ENCODE measurements at regions not wholly inside any gene's neighbourhood (a gene's known extent, or its start where the extent isn't known, plus 50 kb on each side); places are given as distances from the start of the nearest gene placed in this dataset.

DNA sequence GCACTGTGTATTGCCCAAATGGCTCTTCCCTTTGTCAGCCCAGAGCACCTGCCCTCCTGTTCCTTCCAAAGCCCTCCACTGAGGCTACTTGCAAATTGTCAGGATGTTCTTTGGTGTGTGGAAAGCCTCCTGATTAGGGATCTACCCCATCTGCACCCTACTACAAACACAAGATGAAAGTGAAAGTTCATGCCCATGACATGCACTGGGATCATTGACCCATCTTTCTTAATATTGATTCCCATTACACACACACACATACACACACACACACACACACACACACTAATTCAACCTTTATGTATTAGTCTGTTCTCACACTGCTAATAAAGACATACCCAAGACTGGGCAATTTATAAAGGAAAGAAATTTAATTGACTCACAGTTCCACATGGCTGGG lies 213.7 kb upstream of the IGFBP3 start:
- H2BK5ac ChIP-seq (ENCODE audit: low read depth, low read length, poor library complexity) = no peak overlapping the region
- DNase-seq = no peak
- no peak overlapping the region for H3K4ac ChIP-seq (ENCODE audit: low read depth, low read length)
- peaks cover 0 to 1% of the 10 kb centered on the region in 2 experiments for H3K36me3 ChIP-seq (ENCODE audit: control insufficient read depth in 1 of 2, insufficient read depth in 2 of 2, low read length in 2 of 2)
- H3K4me1 ChIP-seq (ENCODE audit: control insufficient read depth in 1 of 2, insufficient read depth in 2 of 2, low read length in 2 of 2) = peaks cover 3 to 8% of the 10 kb centered on the region in 2 experiments
- H3K27ac ChIP-seq (ENCODE audit: low read depth, low read length) = no peak overlapping the region
- no peak overlapping the region for H3K23ac ChIP-seq (ENCODE audit: low read length)
- no peak overlapping the region for H2AFZ ChIP-seq (ENCODE audit: insufficient read depth, low read length, poor library complexity)
- peak overlapping the region; percentile 94 for H4K91ac ChIP-seq (ENCODE audit: low read depth, low read length)
- H3K79me1 ChIP-seq (ENCODE audit: low read length) = peaks cover 30% of the 10 kb centered on the region
- H3K14ac ChIP-seq (ENCODE audit: low read length) = peak overlapping the region; percentile 57
- H2AK5ac ChIP-seq (ENCODE audit: low read length) = peak overlapping the region; percentile 23
- peak overlapping the region; percentile 92 for H2BK120ac ChIP-seq (ENCODE audit: insufficient read depth, low read length, poor library complexity)
- H2BK12ac ChIP-seq (ENCODE audit: low read length) = peak overlapping the region; percentile 96
- H3K4me2 ChIP-seq (ENCODE audit: low read length) = no peak overlapping the region
- H3K79me2 ChIP-seq (ENCODE audit: control insufficient read depth, insufficient read depth, low read length, poor library complexity) = peaks cover 2% of the 10 kb centered on the region
- no peaks in the 10 kb centered on the region for H3K9me3 ChIP-seq (ENCODE audit: insufficient read depth, low read depth, low read length)
- H3K9ac ChIP-seq (ENCODE audit: low read length) = no peak overlapping the region
- no peak overlapping the region for H3K18ac ChIP-seq (ENCODE audit: low read length)
- H3K27me3 ChIP-seq (ENCODE audit: insufficient read depth, low read length) = no peaks in the 10 kb centered on the region
- no peak overlapping the region for H4K12ac ChIP-seq (ENCODE audit: low read depth, low read length)
- no peak overlapping the region for H3K4me3 ChIP-seq (ENCODE audit: low read depth, low read length)
- H4K8ac ChIP-seq (ENCODE audit: low read depth, low read length) = no peak overlapping the region

DNA sequence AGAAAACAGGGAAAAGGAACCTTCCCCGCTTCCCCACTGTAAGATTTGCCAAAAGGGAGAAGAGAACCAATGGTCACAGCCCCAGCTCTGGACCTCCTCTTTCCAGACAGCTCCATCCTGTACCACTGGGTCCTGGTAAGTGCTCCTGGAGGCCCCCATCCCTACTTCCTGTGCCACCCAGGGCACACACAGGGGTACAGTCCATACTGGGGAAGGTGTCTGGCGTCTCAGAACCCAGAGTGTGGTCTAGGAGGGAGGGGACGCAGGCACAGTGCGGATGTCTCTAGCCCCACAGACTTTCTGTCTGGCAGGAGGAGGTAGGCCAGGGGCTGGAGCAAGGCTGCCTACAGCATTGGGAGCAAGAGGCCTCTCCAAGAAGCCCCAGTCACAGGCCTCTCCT lies 213.3 kb upstream of the IGFBP3 start:
- H3K23ac ChIP-seq (ENCODE audit: low read length) = no peak overlapping the region
- peak overlapping the region; percentile 56 for H3K4ac ChIP-seq (ENCODE audit: low read depth, low read length)
- H4K91ac ChIP-seq (ENCODE audit: low read depth, low read length) = peak overlapping the region; percentile 94
- H2AK5ac ChIP-seq (ENCODE audit: low read length) = peak overlapping the region; percentile 100
- H3K4me3 ChIP-seq (ENCODE audit: low read depth, low read length) = no peak overlapping the region
- no peaks in the 10 kb centered on the region for H3K27me3 ChIP-seq (ENCODE audit: insufficient read depth, low read length)
- H3K4me2 ChIP-seq (ENCODE audit: low read length) = no peak overlapping the region
- no peak overlapping the region for H3K27ac ChIP-seq (ENCODE audit: low read depth, low read length)
- no peak overlapping the region for H2AFZ ChIP-seq (ENCODE audit: insufficient read depth, low read length, poor library complexity)
- H3K18ac ChIP-seq (ENCODE audit: low read length) = peak overlapping the region; percentile 72
- DNase-seq = no peak
- H2BK120ac ChIP-seq (ENCODE audit: insufficient read depth, low read length, poor library complexity) = peak overlapping the region; percentile 92
- H3K14ac ChIP-seq (ENCODE audit: low read length) = peak overlapping the region; percentile 57
- H3K36me3 ChIP-seq (ENCODE audit: control insufficient read depth in 1 of 2, insufficient read depth in 2 of 2, low read length in 2 of 2) = peaks cover 0 to 1% of the 10 kb centered on the region in 2 experiments
- H3K9ac ChIP-seq (ENCODE audit: low read length) = no peak overlapping the region
- peaks cover 3 to 8% of the 10 kb centered on the region in 2 experiments for H3K4me1 ChIP-seq (ENCODE audit: control insufficient read depth in 1 of 2, insufficient read depth in 2 of 2, low read length in 2 of 2)
- peaks cover 30% of the 10 kb centered on the region for H3K79me1 ChIP-seq (ENCODE audit: low read length)
- no CpG with 5 or more reads among the region's 4 CpGs for WGBS (ENCODE audit: extremely low coverage, insufficient coverage, insufficient read length)
- peak overlapping the region; percentile 65 for H2BK5ac ChIP-seq (ENCODE audit: low read depth, low read length, poor library complexity)
- H4K12ac ChIP-seq (ENCODE audit: low read depth, low read length) = no peak overlapping the region
- peaks cover 2% of the 10 kb centered on the region for H3K79me2 ChIP-seq (ENCODE audit: control insufficient read depth, insufficient read depth, low read length, poor library complexity)
- H4K8ac ChIP-seq (ENCODE audit: low read depth, low read length) = peak overlapping the region; percentile 68
- peak overlapping the region; percentile 96 for H2BK12ac ChIP-seq (ENCODE audit: low read length)
- no peaks in the 10 kb centered on the region for H3K9me3 ChIP-seq (ENCODE audit: insufficient read depth, low read depth, low read length)

DNA sequence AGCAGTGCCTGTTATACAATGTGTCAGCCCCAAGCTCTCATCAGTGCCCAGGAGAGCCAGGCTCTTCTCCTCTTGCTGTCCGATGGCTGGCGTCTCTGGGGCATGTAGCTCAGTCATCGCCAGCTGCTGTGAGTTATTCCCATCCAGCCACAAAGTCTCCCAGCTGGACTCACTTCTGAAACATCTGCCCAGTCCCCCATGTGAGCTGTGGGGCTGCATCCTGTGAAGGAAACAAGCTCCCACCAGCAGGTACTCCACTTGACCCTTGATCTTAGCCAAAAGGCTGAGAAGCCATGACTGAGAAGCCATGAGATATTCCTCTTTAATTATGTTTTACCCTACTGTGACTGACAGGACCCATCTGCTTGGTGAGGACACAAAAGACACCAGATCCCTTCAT lies 212.7 kb upstream of the IGFBP3 start:
- Histone ChIP-seq H3K27ac (ENCODE audit: low read depth, low read length) (no peak overlapping the region), H3K36me3 (ENCODE audit: control insufficient read depth in 1 of 2, insufficient read depth in 2 of 2, low read length in 2 of 2) (peaks cover 0 to 1% of the 10 kb centered on the region in 2 experiments), H3K79me1 (ENCODE audit: low read length) (peaks cover 30% of the 10 kb centered on the region), H4K8ac (ENCODE audit: low read depth, low read length) (peak overlapping the region; percentile 63), H3K9me3 (ENCODE audit: insufficient read depth, low read depth, low read length) (no peaks in the 10 kb centered on the region), H3K9ac (ENCODE audit: low read length) (no peak overlapping the region), H2BK12ac (ENCODE audit: low read length) (peak overlapping the region; percentile 99), H3K14ac (ENCODE audit: low read length) (peak overlapping the region; percentile 39), H3K18ac (ENCODE audit: low read length) (peak overlapping the region; percentile 57), H2BK120ac (ENCODE audit: insufficient read depth, low read length, poor library complexity) (peak overlapping the region; percentile 92), H2AK5ac (ENCODE audit: low read length) (peak overlapping the region; percentile 96), H3K23ac (ENCODE audit: low read length) (no peak overlapping the region), H2BK5ac (ENCODE audit: low read depth, low read length, poor library complexity) (peak overlapping the region; percentile 36), H4K91ac (ENCODE audit: low read depth, low read length) (peak overlapping the region; percentile 94), H3K79me2 (ENCODE audit: control insufficient read depth, insufficient read depth, low read length, poor library complexity) (peaks cover 2% of the 10 kb centered on the region), H3K4ac (ENCODE audit: low read depth, low read length) (peak overlapping the region; percentile 73), H3K4me3 (ENCODE audit: low read depth, low read length) (no peak overlapping the region), H3K4me1 (ENCODE audit: control insufficient read depth in 1 of 2, insufficient read depth in 2 of 2, low read length in 2 of 2) (peaks cover 3 to 8% of the 10 kb centered on the region in 2 experiments), H4K12ac (ENCODE audit: low read depth, low read length) (no peak overlapping the region), H2AFZ (ENCODE audit: insufficient read depth, low read length, poor library complexity) (no peak overlapping the region), H3K27me3 (ENCODE audit: insufficient read depth, low read length) (no peaks in the 10 kb centered on the region), H3K4me2 (ENCODE audit: low read length) (no peak overlapping the region)
- no CpG with 5 or more reads among the region's 3 CpGs for WGBS (ENCODE audit: extremely low coverage, insufficient coverage, insufficient read length)
- no peak for DNase-seq

DNA sequence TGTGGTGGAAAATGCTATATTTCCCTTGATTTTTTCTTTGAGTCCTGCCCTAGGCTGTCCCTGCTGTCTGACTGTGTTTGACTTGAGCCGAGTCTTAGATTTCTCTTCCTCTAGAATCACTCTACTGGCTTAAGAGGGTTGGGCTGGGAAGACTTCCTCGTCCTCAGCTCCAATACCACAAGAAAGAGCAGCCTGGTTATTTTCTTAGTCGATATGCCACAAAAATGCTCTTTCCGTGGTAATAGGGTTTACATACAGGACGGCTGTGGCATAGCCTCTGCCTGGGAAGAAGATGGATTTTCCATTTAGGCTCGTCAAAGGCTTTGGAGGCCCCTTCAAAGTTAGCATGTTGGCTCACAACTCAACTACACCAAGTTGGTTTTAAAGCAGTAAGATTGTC lies 212.0 kb upstream of the IGFBP3 start:
- Histone ChIP-seq H3K27ac (ENCODE audit: low read depth, low read length) (no peak overlapping the region), H3K9me3 (ENCODE audit: insufficient read depth, low read depth, low read length) (no peaks in the 10 kb centered on the region), H3K4me1 (ENCODE audit: control insufficient read depth in 1 of 2, insufficient read depth in 2 of 2, low read length in 2 of 2) (peaks cover 3 to 8% of the 10 kb centered on the region in 2 experiments), H2BK12ac (ENCODE audit: low read length) (peak overlapping the region; percentile 55), H4K12ac (ENCODE audit: low read depth, low read length) (no peak overlapping the region), H3K18ac (ENCODE audit: low read length) (no peak overlapping the region), H3K79me2 (ENCODE audit: control insufficient read depth, insufficient read depth, low read length, poor library complexity) (peaks cover 2% of the 10 kb centered on the region), H4K91ac (ENCODE audit: low read depth, low read length) (peak overlapping the region; percentile 94), H3K9ac (ENCODE audit: low read length) (no peak overlapping the region), H3K79me1 (ENCODE audit: low read length) (peaks cover 33% of the 10 kb centered on the region), H2BK120ac (ENCODE audit: insufficient read depth, low read length, poor library complexity) (peak overlapping the region; percentile 68), H3K4ac (ENCODE audit: low read depth, low read length) (no peak overlapping the region), H2AFZ (ENCODE audit: insufficient read depth, low read length, poor library complexity) (no peak overlapping the region), H3K36me3 (ENCODE audit: control insufficient read depth in 1 of 2, insufficient read depth in 2 of 2, low read length in 2 of 2) (peaks cover 0 to 1% of the 10 kb centered on the region in 2 experiments), H2BK5ac (ENCODE audit: low read depth, low read length, poor library complexity) (peak overlapping the region; percentile 18), H3K14ac (ENCODE audit: low read length) (no peak overlapping the region), H3K4me2 (ENCODE audit: low read length) (no peak overlapping the region), H2AK5ac (ENCODE audit: low read length) (no peak overlapping the region), H3K23ac (ENCODE audit: low read length) (no peak overlapping the region), H3K27me3 (ENCODE audit: insufficient read depth, low read length) (no peaks in the 10 kb centered on the region), H4K8ac (ENCODE audit: low read depth, low read length) (no peak overlapping the region), H3K4me3 (ENCODE audit: low read depth, low read length) (no peak overlapping the region)
- DNase-seq = no peak
- WGBS (ENCODE audit: extremely low coverage, insufficient coverage, insufficient read length) = no CpG with 5 or more reads among the region's 6 CpGs
